Calu3 (cell line): ENCODE measurements at regions not wholly inside any gene's neighbourhood (a gene's known extent, or its start where the extent isn't known, plus 50 kb on each side); places are given as distances from the start of the nearest gene placed in this dataset.

Experiments used
- BruUV-seq: library from RNA; stranded (reverse); fragments of 400-500 nt; replicated peaks from 2 replicates; lab custom pipeline; 2021; lab: Mats Ljungman, UMichigan
- CTCF ChIA-PET: fragments of 300-600 bp; sonication (Branson Sonifier 250); formaldehyde crosslinking; loops from one replicate; lab custom pipeline; 2022; ENCODE audit warnings: antibody characterized with exemption; lab: Charles Lee
- DNase-seq: peaks from one replicate; pipeline ENCODE4 v3.0.0; 2022
- H3K27ac Mint-ChIP-seq: one replicate; pipeline ENCODE4 v1.8.0; 2022; ENCODE audit warnings: mixed read lengths; ENCODE audit not compliant: unreplicated experiment
- H3K27me3 Mint-ChIP-seq: one replicate; pipeline ENCODE4 v1.8.0; 2022; ENCODE audit warnings: mixed read lengths; ENCODE audit not compliant: unreplicated experiment
- H3K36me3 Mint-ChIP-seq: one replicate; pipeline ENCODE4 v1.8.0; 2022; ENCODE audit warnings: mild to moderate bottlenecking, moderate library complexity, mixed read lengths; ENCODE audit not compliant: insufficient read depth, unreplicated experiment
- H3K4me1 Mint-ChIP-seq: one replicate; pipeline ENCODE4 v1.8.0; 2022; ENCODE audit warnings: mild to moderate bottlenecking, low read depth, mixed read lengths; ENCODE audit not compliant: unreplicated experiment
- H3K4me3 Mint-ChIP-seq: one replicate; pipeline ENCODE4 v1.8.0; 2022; ENCODE audit warnings: mild to moderate bottlenecking, low read depth, moderate library complexity, mixed read lengths; ENCODE audit not compliant: unreplicated experiment
- H3K9me3 Mint-ChIP-seq: one replicate; pipeline ENCODE4 v1.8.0; 2022; ENCODE audit warnings: low read depth, mixed read lengths; ENCODE audit not compliant: unreplicated experiment
- intact Hi-C: fragments of 100-400 bp; cut with micrococcal nuclease; formaldehyde crosslinking; loops from one replicate; pipeline ENCODE4 v1.10.0; 2022; ENCODE audit not compliant: unreplicated experiment
- TF ChIP-seq, protein P1 (sequence below): fragments of 200-600 bp; IDR thresholded peaks from one replicate; pipeline ENCODE4 v1.8.0; 2022; ENCODE audit warnings: antibody characterized with exemption; ENCODE audit not compliant: unreplicated experiment

DNA sequence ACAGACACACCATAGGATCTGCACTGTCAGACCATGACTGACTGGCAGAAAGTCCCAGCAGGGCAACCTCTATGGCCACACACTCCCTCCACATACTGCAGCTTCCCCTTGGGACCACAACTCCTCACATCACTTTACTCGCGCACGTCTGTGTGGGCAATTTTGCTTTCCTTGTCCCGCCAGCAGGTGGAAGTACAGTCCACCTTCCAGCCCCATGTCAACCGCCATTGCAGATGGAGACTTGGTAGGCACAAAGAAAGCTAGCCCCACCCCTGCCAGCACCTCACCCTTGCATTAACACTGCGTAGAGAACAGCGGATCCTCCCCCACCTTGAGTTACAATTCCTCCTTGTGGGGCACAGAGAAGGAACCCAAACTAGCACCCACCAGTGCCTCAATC is 74.4 kb upstream of the NAP1L2 start:
- CTCF ChIA-PET = no interaction called here
- no peak overlapping the region for H3K27ac Mint-ChIP-seq
- TF ChIP-seq, protein P1, sequence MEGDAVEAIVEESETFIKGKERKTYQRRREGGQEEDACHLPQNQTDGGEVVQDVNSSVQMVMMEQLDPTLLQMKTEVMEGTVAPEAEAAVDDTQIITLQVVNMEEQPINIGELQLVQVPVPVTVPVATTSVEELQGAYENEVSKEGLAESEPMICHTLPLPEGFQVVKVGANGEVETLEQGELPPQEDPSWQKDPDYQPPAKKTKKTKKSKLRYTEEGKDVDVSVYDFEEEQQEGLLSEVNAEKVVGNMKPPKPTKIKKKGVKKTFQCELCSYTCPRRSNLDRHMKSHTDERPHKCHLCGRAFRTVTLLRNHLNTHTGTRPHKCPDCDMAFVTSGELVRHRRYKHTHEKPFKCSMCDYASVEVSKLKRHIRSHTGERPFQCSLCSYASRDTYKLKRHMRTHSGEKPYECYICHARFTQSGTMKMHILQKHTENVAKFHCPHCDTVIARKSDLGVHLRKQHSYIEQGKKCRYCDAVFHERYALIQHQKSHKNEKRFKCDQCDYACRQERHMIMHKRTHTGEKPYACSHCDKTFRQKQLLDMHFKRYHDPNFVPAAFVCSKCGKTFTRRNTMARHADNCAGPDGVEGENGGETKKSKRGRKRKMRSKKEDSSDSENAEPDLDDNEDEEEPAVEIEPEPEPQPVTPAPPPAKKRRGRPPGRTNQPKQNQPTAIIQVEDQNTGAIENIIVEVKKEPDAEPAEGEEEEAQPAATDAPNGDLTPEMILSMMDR = no peak
- BruUV-seq = no TSS peak
- no peaks in the 10 kb centered on the region for H3K36me3 Mint-ChIP-seq
- H3K4me1 Mint-ChIP-seq = no peaks in the 10 kb centered on the region
- intact Hi-C loops = no loop called here
- H3K9me3 Mint-ChIP-seq = no peaks in the 10 kb centered on the region
- no peaks in the 10 kb centered on the region for H3K27me3 Mint-ChIP-seq
- DNase-seq = no peak
- H3K4me3 Mint-ChIP-seq = no peak overlapping the region

DNA sequence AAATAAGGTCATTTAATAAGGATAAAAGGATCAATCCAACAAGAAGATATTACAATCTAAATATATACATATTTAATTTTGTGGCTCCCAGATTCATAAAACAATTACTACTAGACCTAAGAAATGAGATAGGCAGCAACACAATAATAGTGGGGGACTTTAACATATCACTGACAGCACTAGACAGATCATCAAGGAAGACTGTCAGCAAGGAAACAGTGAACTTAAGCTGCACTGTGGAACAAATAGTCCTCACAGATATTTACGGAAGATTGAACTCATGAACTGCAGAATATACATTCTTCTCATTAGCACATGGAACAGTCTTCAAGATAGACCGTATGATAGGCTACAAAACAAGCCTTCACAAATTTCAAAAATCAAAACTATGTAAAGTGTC is 56.1 kb upstream of the NAP1L2 start:
- CTCF ChIA-PET = no interaction called here
- BruUV-seq = no TSS peak
- TF ChIP-seq, protein P1 = no peak
- Mint-ChIP-seq H3K4me1 (no peaks in the 10 kb centered on the region), H3K27ac (no peak overlapping the region), H3K4me3 (no peak overlapping the region), H3K36me3 (no peaks in the 10 kb centered on the region), H3K27me3 (no peaks in the 10 kb centered on the region), H3K9me3 (peaks cover 3% of the 10 kb centered on the region)
- intact Hi-C loops = no loop called here
- no peak for DNase-seq

DNA sequence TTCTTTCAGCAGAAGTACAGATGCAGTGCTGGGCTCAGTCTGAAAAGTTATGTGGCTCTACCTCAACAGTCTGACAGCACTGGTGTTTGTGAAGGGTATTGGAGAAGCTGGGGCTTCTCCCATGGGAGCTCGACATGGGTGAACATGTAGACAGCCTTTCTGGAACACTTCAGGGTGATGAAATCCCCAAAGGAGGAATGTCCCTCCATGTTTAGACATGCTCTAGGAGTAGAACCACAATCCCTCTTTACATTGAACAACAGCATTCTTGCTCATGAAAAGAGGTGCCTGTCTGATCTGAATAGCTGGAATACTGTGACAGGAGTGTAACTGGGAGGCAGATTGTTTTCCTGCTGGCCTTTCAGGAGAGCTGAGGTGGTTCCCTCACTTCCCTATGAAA is 53.8 kb upstream of the NAP1L2 start:
- CTCF ChIA-PET = no interaction called here
- H3K27me3 Mint-ChIP-seq = no peaks in the 10 kb centered on the region
- TF ChIP-seq, protein P1 = no peak
- no peaks in the 10 kb centered on the region for H3K4me1 Mint-ChIP-seq
- peaks cover 7% of the 10 kb centered on the region for H3K9me3 Mint-ChIP-seq
- H3K4me3 Mint-ChIP-seq = no peak overlapping the region
- H3K27ac Mint-ChIP-seq = no peak overlapping the region
- intact Hi-C loops = no loop called here
- no TSS peak for BruUV-seq
- no peak for DNase-seq
- H3K36me3 Mint-ChIP-seq = no peaks in the 10 kb centered on the region

DNA sequence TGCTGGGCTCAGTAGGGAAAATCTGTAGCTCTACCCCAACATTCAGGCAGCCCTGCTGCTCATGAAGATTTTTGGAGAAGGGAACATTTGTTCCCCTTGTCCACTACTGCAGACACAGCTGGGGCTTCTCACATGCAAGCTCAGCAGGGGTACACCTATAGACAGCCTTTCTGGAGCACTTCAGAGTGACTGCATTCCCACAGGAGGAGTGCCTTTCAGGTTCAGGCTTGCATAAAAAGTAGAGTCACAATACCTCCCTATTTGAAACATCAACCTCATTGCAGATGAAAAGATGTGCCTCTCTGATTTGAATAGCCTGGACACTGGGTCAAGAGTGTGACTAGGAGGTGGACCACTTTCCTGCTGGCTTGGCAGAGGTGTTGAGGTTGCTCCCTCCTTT is 53.3 kb upstream of the NAP1L2 start:
- Mint-ChIP-seq H3K4me3 (no peak overlapping the region), H3K4me1 (no peaks in the 10 kb centered on the region), H3K36me3 (no peaks in the 10 kb centered on the region), H3K27me3 (no peaks in the 10 kb centered on the region), H3K9me3 (peaks cover 7% of the 10 kb centered on the region), H3K27ac (no peak overlapping the region)
- TF ChIP-seq, protein P1 = no peak
- intact Hi-C loops = no loop called here
- DNase-seq = no peak
- no TSS peak for BruUV-seq
- CTCF ChIA-PET = no interaction called here
